GM12892 (cell line): ENCODE measurements at regions not wholly inside any gene's neighbourhood (a gene's known extent, or its start where the extent isn't known, plus 50 kb on each side); places are given as distances from the start of the nearest gene placed in this dataset.

Experiments
- POLR2A ChIP-seq: IDR thresholded peaks from 2 replicates; pipeline ENCODE4 v1.6.1; 2011; ENCODE audit warnings: low read depth, low read length, control low read depth
- POLR2AphosphoS5 ChIP-seq: IDR thresholded peaks from 2 replicates; pipeline ENCODE4 v1.6.1; 2011; ENCODE audit warnings: low read depth, low read length, control low read depth

DNA sequence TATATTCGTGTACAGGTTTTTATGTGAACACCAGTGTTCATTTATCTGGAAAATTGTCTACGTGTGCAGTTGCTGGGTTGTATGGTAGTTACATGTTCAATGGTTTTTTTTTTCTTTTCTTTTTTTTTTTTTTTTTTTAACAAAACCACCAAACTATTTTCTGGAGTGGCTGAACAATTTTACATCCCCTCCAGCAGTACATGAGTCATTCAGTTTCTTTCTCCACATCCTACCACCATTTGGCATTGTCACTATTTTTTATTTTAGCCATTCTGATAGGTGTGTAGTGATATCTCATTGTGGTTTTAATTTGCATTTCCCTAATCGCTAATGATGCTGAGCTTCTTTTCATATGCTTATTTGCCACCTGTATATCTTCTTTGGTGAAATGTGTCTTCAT is 256.3 kb upstream of the EOMES start:
- TF ChIP-seq POLR2AphosphoS5 (no peak), POLR2A (no peak)
